ENCODE measurements at regions not wholly inside any gene's neighbourhood (a gene's known extent, or its start where the extent isn't known, plus 50 kb on each side); places are given as distances from the start of the nearest gene placed in this dataset.

GRCh38 chr10:108031505-108031904, 867.0 kb upstream of the SORCS1 start:
- TF ChIP-seq CTCF (IDR thresholded peaks at IDR 0.05), result no peak
- TF ChIP-seq TCF7L2 (IDR thresholded peaks at IDR 0.05; ENCODE audit: low read depth, low read length), result no peak
- TF ChIP-seq POLR2AphosphoS5 (IDR thresholded peaks at IDR 0.05; ENCODE audit: low read depth, low read length), result no peak
- TF ChIP-seq SIN3A (IDR thresholded peaks at IDR 0.05; ENCODE audit: borderline replicate concordance, insufficient read depth, low read depth, low read length), result no peak
- TF ChIP-seq REST (IDR thresholded peaks at IDR 0.05; ENCODE audit: insufficient read depth in 1 of 2, low read depth in 2 of 2, low read length in 1 of 2), result no peak

Data from Panc1 (cell line).